Hematopoietic multipotent progenitor cell treated with erythropoietin and hydrocortisone succinate and interleukin-3 and kit ligand, for 8 days (in vitro differentiated cells): ENCODE measurements at regions not wholly inside any gene's neighbourhood (a gene's known extent, or its start where the extent isn't known, plus 50 kb on each side); places are given as distances from the start of the nearest gene placed in this dataset.

Experiments used
- DNase-seq: peaks from one replicate; pipeline ENCODE4 v3.0.0-alpha.2; 2015

DNA sequence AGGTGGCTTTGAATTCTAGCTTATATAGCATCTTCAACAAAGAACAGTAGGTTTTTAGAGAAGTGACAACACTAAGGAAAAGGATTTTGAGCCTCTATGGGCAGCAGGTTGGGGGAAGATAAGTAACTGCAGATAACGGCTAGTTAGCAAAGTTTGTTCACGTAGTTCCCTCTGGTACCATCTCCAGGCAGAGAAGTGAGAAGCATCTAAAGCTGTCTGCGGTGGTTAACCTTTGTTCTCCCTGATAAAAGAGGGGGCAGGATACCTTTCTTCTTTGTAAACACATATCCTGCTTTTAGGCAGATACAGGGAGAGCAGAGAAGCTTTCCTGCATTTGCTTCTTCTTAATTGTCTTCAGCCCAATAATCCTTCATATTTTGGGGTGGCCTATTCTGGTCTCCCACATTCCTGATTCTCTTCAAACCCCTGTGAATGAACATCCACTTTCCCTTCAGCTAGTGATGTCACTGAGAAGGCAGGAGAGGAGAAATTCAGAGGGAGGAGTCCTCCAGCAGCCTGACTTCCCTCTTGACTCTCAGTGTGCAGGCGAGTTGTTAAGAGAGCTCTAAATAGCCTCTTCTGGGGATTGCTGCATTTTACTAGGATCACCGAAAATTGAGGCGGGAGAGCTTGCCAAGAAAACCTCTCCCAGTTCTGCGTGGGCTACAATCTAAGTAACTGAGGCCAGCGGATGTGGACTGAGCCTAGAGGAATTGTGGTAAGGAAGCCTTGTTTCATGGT, 393.7 kb upstream of the C2CD4B start:
- no peak for DNase-seq

DNA sequence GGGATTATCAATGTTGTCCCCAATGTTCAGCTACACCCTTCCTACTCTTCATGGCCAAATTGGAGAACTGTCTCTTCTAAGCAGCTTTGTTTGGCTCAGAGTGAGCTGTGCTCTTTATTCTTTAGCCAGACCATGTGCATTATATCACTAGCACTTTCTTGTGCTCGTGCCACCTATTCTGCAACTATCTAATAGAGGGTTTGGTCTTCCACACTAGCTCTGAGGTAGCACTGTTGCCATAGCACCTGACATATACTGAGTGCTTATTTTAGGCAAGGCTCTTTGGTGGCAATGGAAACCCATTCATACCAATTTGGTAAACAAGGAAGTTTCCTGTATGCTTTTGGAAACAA, 394.3 kb upstream of the C2CD4B start:
- DNase-seq = no peak

DNA sequence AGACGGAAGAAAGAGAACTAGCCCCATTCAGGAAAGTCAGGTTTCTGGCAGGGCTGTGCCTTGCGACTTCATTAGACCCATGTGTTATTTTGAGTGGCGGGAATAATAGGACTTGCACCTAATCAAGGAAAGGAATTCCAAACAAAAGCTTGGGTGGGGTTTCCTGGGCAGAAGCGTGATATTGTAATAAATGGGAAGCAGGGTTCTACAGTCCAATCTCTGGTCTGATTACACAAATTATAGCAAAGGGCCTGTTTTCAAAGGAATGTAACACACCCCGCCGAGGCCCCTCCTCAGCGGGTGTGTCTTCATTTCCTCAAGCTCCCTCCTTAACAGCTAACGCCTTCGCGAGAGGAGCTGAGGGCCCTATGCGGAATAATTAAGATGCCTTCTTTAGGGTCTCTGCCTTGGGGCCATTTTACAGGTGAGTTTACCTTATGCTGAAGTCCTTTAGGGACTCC, 396.0 kb upstream of the C2CD4B start:
- no peak for DNase-seq

DNA sequence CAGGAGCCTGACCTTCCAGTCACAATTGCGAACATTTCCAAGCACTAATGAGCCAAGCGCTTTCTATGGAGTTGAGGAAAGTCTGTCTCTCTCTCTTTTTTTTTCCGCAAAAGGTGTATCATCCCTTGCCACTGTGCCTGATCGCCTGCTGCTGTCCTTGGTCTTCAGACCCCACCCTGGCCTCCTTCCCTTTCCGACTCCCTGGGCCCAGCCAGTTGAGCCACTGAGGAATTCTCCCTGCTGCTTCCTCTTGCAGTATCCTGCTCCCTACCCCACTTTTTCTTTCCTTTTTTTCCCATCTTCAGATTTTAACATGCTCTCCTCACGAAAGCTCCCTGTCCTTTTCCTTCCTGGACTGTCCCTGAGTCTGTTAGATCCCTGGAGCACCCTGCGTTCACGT, 396.5 kb upstream of the C2CD4B start:
- DNase-seq = no peak

DNA sequence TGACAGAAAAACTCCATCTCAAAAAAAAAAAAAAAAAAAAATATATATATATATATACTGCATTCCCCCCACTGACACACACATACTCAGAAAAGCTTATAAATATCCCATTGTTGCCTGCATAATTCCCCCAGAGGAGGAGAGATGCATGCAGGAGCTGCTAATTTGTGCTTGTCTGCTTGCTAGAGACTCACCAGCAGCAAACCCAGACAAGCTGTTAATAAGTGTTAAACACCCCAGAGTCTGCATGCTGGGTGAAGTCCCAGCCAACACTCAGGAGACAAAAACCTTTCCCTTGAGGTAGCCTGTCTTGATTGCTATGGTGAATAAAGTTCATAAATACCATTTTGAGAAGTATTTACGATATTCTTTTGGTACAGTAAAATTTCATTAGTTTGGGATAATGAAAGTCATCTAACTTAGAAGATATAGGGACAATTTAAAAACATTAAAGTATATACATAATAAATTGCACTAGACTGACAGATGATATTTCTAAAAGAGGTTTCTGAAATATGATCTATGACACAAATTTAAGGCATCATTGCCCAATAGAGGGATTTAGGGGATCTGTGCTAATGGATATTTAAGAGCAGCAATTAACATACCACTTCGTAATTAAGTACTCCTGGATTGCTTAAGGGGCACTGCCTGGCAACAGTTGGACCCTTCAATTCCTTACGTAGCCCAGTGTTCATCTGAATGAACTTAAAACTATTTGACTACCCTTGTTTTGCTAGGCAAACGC, 400.0 kb upstream of the C2CD4B start:
- no peak for DNase-seq

DNA sequence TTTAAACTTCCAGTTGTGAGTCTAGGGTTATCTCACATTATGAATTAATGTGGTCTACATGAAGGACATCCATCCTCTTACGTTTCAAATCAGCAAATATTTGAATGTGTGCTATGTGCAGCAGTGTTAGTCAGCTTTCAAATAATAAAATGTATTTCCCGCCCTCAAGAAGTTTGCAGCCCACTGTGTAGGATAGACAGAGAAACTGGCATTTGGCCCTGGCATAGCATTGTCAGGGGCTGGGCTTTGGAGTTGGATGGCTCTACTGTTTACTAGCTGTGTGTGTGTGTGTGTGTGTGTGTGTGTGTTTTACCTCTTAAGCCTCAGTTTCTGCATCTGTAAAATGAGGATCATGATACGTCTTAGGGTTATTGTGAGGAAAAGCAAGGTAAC, 400.5 kb upstream of the C2CD4B start:
- DNase-seq = no peak

DNA sequence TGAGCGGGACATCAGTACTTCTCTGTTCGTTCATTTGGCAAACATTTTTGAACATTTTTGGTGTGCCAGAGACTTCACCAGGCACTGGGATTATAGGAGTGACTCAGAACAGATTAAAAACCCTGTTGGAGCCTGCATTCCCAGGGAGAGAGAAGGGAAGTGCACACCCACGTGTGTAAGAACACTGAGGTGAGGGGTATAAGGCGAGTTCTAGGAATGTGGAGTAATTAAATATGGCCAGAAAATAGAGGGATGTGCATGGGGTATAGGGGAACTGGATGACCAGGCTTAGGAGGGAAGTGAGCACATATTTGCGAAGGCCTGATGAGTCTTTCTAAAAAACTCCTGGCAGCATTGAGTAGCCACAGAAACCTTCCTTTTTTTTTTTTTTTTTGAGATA, 401.2 kb upstream of the C2CD4B start:
- DNase-seq = no peak

DNA sequence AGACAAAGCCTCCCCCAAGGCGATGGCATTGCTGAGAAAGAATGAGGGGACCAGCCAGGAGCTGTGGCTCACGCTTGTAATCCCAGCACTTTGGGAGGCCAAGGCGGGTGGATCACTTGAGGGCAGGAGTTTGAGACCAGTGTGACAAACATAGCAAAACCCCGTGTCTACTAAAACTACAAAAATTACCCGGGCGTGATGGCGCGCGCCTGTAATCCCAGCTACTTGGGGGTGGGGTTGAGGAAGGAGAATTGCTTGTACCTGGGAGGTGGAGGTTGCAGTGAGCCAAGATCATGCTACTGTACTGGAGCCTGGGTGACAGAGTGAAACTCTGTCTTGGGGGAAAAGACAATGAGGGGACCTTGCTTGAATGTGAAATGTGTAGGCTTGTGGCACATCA, 402.4 kb upstream of the C2CD4B start:
- DNase-seq = no peak

DNA sequence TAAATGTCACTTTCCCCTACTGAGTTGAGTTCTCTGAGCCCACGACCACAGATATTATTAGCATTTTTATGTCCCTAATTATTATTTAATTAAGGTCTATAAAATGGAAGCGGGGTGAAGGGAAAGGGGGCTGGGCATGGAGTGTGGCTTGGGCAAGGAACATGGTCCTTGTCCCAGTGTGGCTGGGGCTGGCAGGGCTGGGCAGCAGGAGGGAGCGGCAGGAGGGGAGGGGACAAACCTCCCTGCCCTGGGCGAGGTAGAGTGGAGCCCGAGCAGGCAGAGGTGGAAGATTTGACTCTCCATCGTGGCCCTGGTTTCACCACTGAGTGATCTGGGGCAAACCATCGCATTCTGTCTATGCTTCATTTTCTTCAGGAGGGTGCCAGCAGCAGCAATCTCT, 402.9 kb upstream of the C2CD4B start:
- DNase-seq = no peak

DNA sequence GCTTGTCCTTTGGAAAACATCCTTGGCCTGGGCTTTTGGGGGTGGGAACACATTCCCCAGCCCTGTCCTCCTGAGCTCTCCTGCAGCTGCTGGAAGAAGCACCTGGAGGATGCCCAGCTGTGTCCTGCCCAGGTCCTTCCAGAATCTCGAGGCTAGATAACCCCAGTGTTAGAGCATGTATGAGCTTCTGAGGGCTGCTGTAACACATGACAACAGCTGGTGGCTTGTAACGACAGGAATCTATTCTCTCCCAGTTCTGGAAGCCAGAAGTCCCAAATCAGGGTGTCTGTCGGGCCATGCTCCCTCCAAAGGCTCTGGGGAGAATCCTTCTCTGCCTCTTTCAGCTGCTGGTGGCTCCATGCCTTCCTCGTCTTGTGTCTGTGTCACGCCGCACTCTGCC, 403.6 kb upstream of the C2CD4B start:
- no peak for DNase-seq

DNA sequence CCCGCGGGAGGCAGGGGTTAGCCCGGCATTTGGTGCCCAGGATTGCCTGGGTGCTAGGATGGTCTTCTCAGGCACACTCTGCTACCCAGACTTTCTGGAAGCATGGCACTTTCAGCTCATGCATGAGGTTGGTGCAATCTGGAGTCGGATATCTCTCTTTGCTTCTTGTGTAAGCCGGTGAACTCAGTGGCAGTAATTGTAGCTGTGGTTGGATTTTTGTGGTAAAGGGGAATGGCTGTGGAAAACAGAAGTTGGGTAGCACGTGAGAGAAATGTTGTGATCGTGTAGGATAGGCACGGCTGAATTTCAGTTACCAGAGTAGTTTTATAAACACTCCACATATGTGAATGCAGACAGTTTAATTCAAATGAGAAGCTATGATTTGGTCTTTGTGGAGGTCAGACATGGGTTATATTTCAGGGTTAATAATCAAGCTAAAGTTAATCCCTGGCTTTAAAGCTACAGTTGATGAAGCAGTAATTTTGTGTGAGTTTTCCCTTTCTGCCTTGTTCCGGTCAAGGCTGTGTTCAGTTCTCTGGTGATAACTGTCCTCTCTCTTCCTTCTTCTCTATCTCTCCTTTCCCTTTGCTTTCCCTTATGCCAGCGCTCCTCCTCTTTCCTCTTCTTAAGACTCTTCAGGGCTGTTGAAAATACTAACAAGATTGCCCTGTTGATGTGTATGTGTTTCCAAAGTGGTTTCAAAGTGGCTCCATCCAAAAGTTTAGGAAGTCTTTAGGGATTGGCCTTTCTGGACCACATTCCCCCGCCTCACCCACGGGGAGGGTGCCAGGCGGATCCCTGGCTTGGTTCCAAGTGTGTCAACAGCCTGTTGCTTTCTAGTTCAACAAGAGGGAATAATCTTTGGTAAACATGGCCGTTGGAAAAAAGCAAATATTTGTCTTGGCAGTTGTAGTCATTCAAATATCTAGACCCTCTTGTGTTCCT, 404.6 kb upstream of the C2CD4B start:
- DNase-seq = no peak

DNA sequence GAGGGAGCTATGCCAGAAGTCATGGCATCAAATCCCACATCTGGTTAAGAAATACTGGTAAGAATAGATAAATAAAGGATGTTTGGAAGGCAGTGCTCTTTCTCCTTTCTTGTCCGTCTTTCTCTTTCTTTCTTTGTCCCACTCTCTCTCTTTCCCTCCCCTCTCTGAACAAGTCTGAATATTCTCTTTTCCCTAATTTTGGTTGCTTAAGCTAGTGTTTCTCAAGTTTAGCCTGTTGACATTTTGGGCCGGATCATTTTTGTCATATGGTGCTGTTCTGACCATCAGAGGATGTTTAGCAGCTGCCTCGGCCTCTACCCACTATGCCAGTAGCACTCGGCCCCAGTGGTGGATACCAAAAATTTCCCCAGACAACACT, 405.3 kb upstream of the C2CD4B start:
- DNase-seq = no peak

DNA sequence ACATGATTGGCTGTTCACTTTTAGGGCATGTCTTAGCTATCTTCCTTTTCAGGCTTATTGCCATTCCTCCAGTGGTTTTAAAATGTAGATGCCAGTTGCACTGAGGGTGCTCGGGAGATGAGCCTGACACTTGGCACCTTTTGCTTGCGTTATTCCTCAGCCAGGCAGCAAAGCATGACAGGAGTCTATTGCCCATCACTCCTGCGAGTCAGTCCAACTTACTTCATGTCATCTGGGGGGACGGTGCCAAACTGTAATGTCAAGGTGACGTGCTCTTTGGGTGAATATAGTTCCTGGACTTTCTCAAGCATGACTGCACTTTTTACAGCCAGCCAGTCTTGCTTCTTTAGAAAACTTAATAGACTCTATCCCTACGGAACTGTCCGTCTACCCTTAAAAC, 406.0 kb upstream of the C2CD4B start:
- no peak for DNase-seq

DNA sequence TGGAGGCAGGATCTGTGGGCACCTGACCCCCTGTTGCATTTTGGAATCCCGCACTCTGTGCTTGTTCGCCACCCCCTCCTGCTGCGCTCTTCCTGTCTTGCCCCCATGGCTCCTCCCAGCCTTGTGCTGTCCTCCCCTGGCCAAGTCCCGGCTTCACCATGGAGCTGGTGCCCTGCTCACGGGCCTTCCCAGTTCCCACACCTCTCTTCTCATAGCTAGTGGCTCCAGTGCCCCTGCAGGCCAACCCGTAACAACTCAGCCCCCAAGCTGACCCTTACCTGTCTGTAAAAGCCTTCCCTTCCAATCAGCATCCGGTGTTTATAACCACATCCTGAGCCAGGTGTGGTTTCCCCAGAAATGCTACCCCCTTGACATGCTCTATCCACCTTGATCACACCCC, 407.7 kb upstream of the C2CD4B start:
- no peak for DNase-seq

DNA sequence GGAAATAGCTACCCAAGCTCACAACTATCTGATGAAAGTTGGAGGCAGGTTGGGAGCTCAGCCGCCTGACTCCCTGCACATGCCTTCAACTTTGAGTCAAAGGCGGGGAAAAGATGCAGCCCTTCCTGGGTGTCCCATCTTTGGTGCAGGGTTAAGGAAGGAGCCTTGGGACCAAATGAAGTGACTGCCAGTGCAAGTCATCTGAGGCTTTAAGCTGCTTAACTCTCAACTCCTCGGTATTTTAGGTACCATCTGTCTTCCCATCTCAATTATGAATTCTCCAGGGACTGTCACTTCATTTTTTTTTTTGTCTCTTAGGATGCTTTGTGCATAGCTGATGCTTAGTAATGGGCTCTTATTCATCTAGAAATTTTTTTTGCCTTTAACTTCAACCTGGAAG, 408.8 kb upstream of the C2CD4B start:
- DNase-seq = no peak

DNA sequence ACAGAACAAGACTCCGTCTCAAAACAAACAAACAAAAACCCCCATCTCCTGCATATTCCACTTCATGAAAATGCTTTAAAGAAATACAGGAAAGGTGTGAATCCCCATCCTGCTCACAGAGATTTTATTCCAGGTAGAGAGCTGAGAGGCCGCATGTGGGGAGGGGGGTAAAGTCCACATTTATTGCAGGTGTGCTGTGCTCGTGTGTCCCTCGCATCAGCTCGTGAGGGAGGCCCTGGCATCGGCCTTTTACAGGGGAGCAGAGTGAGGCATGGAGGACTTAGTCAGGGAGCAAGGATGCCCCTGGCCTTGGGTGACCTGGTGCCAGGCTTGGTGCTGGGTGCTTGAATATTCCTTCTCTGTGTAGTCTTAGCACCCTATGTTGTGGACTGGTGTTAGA, 413.5 kb upstream of the C2CD4B start:
- DNase-seq = no peak

DNA sequence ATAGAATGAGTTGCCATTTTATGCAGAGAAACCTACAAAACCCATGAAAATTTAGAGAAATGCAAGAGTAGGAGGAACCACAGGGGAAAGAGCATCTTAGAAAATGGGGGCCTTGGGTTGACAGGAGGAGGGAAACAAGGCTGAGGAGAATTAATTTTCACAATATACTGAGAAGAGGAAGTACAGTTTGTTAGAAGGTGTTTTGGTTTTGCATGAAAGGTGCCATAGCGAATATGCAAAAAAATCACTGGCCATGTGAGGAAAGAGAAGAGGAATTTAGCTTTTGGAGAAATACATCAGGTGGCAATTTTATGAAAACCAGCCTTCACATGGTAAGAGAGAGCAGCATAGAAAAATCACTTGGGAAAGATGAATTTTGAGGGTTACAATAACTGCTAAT, 413.9 kb upstream of the C2CD4B start:
- DNase-seq = no peak

DNA sequence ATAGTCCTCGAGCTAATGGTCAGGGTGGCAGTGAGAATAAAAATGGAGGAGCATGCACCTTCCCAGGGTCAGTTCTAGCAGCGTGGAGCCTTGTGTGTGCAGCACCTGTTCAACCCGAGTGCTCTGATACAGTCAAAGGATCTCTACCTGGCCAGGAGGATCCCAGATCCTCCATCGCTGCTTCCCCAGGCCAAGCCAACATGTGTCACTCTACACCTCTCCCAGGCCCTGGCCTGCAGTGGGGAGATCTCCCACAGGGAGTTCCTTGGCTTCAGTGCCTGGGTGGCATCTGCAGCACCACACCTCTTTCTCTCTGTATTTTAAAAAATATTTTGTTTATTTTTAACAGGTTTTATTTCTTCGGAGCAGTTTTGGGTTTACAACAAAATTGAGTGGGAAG, 414.8 kb upstream of the C2CD4B start:
- DNase-seq = no peak

DNA sequence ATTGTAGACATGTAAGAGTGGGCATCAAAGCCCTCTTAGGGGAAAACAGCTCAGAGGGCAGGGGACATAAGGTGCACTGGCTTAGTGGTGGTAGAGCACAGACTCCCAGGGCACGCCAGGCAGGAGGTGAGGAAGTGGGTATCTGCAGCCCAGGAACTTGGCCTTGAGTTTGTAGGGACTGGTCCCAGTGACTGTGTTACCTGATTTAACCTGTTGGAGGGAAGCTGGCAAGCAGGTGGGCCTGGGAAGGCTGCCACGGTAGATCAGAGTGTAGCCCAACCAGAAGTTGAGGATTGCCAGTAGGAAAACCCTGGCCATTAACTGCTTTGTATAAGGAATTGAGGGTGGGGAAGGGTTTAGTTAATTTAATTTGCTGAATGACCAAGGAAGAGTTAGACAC, 417.5 kb upstream of the C2CD4B start:
- DNase-seq = no peak

DNA sequence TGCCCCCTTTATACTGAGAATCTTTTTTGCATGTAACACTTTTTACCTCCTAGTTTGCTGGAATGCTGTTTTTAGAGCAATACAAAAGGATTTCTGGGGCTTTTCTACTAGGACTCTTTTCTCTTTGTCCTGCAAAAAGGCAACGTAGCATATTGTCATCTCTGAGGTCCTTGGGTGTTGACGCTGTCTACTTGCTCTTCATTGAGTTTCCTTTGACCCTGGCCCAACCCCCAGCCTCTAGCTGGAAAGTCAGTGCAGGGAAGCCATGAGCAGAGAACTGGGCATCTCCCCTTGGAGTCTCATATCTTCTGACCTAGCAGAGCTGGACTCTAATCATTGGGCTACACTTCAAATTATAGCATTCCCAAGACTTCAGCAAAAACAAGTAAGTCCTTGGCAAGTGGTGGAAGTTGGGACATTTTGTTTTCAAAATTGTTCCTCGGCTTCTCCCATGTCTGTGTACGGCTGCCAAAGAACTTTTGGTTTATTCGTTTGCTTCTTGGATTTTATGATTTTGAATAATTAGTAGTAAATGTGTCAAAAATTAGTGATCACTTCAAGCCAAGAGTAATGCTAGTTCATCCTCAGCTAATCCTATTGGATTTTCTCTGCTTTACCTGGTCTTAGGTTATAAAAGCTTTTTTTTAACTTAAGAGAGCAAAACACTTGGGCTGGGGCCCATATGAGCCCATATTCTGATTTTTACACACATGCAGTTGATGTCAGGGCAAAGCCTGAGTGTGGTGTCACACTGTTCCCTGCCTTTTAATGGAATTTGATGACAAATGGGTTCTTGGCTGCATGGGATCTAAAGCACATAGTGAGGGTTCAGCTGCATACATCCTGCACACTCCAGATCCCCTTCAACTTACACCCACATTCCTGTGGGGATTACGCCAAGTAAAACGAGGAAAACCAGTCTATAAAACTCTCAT, 419.5 kb upstream of the C2CD4B start:
- no peak for DNase-seq

DNA sequence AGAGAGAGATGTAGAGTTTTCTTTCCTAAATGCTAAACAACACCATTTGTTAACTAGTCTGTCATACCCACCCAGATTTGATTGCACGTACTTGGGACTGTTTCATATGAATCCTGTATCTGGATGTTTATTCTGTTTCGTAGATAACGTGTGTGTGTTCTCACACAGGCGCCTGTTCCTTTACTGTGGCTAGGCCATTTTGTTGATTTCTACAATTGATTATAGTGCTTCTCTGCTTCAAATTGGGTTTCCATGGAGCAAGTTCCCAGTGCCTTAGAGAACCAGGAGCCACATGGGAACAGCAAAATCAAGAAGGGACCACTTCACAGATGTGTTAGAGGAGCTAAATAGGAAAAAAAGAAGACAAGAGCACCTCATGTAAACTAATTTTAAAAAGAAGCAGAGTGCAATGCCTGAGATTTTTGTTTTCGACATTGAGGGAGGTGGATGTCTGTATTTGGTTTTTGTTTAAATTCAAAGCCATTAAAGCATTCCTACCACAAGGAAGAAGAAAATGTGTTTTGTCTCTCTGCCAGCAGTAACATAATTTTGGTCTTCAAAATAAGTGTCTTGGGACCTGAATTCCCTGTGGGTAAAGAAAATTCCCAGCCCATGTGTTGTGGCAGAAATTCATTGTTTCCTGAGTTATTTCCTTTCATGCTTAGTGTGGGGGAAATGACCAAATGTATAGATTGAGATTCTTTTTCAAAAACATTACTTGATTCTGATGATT, 424.0 kb upstream of the C2CD4B start:
- DNase-seq = no peak
